HG02970 (cell line): ENCODE measurements at regions not wholly inside any gene's neighbourhood (a gene's known extent, or its start where the extent isn't known, plus 50 kb on each side); places are given as distances from the start of the nearest gene placed in this dataset.
"Not testable (repeated sequence)": the region's sequence is repeated elsewhere in the genome, so short reads cannot be mapped to it uniquely, and the experiment has no call there.

Experiments
- ATAC-seq: cut with Tn5 transposase; IDR thresholded peaks from one replicate; pipeline ENCODE4 v1.9.1; 2021; ENCODE audit warnings: mild to moderate bottlenecking, moderate library complexity, moderate number of reproducible peaks; ENCODE audit not compliant: unreplicated experiment, low FRiP score

- ATAC-seq: no peak
Observed at GRCh38 chr2:53148221-53148620, 619.4 kb upstream of the CHAC2 start.

- no peak for ATAC-seq
Observed at GRCh38 chr2:53131416-53131815, 636.2 kb upstream of the CHAC2 start.

- no peak for ATAC-seq
Observed at GRCh38 chr2:53130441-53130943, 637.1 kb upstream of the CHAC2 start.

GRCh38 chr2:53129851-53130250 is 637.8 kb upstream of the CHAC2 start:
- ATAC-seq: no peak

- ATAC-seq: no peak
Observed at GRCh38 chr2:53127061-53127650, 640.4 kb upstream of the CHAC2 start.

- no peak for ATAC-seq
Observed at GRCh38 chr2:53114991-53115390, 652.6 kb upstream of the CHAC2 start.

GRCh38 chr2:53114582-53114981 is 653.0 kb upstream of the CHAC2 start:
- ATAC-seq: no peak

- not testable (repeated sequence) for ATAC-seq
Observed at GRCh38 chr2:53112408-53112807, 655.2 kb upstream of the CHAC2 start.

GRCh38 chr2:53111406-53111805 is 656.2 kb upstream of the CHAC2 start:
- ATAC-seq: no peak

- ATAC-seq: no peak
Observed at GRCh38 chr2:53111004-53111403, 656.6 kb upstream of the CHAC2 start.

GRCh38 chr2:53108246-53108645 is 659.4 kb upstream of the CHAC2 start:
- ATAC-seq: no peak

GRCh38 chr2:53104263-53104662 is 663.3 kb upstream of the CHAC2 start:
- no peak for ATAC-seq

- ATAC-seq: no peak
Observed at GRCh38 chr2:53103679-53104078, 663.9 kb upstream of the CHAC2 start.

GRCh38 chr2:53098696-53099078 is 668.9 kb upstream of the CHAC2 start:
- ATAC-seq: no peak

GRCh38 chr2:53096351-53096750 is 671.3 kb upstream of the CHAC2 start:
- no peak for ATAC-seq

- ATAC-seq: no peak
Observed at GRCh38 chr2:53095664-53096063, 671.9 kb upstream of the CHAC2 start.

GRCh38 chr2:53095227-53095626 is 672.4 kb upstream of the CHAC2 start:
- no peak for ATAC-seq

GRCh38 chr2:53093355-53093754 is 674.2 kb upstream of the CHAC2 start:
- ATAC-seq: no peak

GRCh38 chr2:53091183-53091582 is 676.4 kb upstream of the CHAC2 start:
- no peak for ATAC-seq

GRCh38 chr2:53087874-53088461 is 679.6 kb upstream of the CHAC2 start:
- ATAC-seq: no peak

- ATAC-seq: no peak
Observed at GRCh38 chr2:53087262-53087873, 680.2 kb upstream of the CHAC2 start.

- no peak for ATAC-seq
Observed at GRCh38 chr2:53077413-53077812, 690.2 kb upstream of the CHAC2 start.
